ENCODE measurements at regions not wholly inside any gene's neighbourhood (a gene's known extent, or its start where the extent isn't known, plus 50 kb on each side); places are given as distances from the start of the nearest gene placed in this dataset.

DNA sequence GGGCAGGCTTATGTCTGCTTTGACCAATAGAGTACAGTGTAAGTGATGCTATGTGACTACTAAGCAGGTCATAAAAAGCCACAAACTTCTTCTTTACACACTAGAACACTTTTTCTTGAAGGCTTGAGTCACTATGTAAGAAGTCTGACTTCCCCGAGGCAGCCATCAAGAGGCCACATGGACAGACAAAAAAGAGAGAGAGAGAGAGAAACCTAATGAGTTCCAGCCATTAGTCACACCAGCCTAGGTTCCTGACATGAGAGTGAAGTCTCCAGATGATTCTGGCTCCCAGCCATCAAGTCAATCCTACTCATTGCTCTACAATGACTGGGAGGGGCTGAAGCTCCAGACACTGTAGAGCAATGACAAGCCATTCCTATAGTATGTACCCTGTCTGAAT lies 101.4 kb downstream of the LHX9 start:
- TF ChIP-seq, protein P1, sequence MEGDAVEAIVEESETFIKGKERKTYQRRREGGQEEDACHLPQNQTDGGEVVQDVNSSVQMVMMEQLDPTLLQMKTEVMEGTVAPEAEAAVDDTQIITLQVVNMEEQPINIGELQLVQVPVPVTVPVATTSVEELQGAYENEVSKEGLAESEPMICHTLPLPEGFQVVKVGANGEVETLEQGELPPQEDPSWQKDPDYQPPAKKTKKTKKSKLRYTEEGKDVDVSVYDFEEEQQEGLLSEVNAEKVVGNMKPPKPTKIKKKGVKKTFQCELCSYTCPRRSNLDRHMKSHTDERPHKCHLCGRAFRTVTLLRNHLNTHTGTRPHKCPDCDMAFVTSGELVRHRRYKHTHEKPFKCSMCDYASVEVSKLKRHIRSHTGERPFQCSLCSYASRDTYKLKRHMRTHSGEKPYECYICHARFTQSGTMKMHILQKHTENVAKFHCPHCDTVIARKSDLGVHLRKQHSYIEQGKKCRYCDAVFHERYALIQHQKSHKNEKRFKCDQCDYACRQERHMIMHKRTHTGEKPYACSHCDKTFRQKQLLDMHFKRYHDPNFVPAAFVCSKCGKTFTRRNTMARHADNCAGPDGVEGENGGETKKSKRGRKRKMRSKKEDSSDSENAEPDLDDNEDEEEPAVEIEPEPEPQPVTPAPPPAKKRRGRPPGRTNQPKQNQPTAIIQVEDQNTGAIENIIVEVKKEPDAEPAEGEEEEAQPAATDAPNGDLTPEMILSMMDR (IDR thresholded peaks at IDR 0.05), result no peak

DNA sequence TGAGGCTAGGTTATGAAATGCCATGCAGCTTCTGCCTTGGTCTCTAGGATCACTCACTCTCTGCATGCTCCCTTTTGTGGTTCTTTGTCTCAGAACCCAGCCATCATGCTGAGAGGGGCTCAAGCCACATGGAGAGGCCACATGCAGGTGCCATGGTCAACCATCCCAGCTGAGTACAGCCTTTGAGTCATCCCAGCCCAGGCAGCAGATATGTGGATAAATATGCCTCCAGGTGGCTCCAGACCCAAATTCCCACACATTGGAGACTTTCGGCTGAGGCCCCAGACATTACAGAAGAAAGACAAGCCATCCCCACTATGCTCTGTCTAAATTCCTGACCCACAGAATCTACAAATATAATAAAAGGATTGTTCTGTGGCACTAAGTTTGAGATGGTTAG lies 102.0 kb downstream of the LHX9 start:
- TF ChIP-seq, protein P1 (IDR thresholded peaks at IDR 0.05), result no peak

DNA sequence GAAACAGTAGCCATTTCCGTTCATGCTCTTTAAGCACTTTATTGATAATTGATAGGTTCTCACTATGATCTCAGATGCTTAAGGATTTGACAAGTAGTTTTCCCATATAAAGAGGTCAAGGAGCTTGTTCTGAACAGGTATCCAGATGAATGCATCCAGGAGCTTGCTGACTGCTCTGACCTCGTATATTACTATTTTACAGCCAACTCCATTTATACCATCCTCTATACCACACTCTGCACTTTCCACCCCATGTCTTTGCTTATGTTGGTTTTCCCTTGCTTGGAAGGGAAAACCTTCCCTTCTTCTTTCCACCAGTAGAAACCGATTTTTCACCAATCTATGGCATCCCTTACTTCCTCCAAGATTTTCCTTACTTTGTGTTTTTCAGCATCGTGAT lies 107.2 kb downstream of the LHX9 start:
- TF ChIP-seq, protein P1 (IDR thresholded peaks at IDR 0.05), result no peak

DNA sequence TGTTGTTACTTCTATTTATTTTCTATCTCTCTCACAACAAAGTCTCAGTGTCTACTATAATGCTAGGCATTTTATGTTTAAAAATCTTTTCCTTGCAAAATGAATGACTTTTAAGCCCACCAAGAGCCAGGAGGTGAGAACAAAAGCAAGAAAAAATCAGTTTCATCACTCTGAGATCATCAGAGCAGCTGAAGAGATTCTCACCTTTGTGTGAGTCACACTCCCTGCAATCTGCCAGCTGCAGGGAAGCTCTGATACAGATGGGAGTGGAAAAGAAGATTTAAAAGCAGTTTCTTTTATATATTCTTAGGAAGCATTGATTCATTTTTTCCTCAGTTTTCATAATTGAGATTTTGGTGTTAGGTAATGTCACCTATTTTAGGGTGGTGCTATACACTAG lies 107.6 kb downstream of the LHX9 start:
- TF ChIP-seq, protein P1 (IDR thresholded peaks at IDR 0.05), result no peak

DNA sequence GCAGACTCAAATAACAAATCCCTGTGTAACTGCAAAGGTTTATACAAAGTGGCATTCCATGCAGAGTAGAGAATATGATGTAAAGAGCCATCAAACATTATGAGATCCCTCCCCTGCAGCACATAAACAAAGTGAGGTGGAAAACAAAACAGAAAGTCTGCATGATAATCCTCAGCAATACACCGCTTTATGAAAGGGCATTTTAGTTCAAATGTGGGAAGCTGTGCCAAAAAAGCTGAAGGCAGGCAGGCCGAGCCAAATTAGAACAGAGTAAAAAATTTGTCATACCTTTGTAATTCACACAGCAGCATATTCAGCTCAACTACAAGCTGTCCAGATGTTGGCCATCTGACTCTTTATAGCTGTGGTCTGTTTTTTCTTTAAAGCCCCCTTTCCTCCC lies 113.5 kb downstream of the LHX9 start:
- TF ChIP-seq, protein P1 (IDR thresholded peaks at IDR 0.05), result no peak

DNA sequence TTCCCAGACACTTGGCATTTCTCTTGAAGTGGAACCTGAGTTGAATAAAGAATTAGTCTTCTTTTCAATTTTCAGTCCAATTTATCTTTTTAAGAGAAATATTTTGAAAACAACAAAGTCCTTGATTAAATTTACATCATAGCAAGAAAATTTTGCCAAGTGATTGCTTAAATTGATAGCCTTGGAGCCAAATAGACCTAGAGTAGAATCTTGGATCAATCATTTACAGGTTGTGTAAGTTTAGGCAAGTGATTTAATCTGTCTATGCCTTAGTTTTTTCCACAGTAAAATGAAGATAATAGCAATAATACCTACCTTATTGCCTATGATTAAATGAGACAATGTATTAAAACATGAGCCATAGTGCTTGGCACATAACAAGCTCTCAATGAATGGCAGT lies 113.9 kb downstream of the LHX9 start:
- TF ChIP-seq, protein P1 (IDR thresholded peaks at IDR 0.05), result no peak

DNA sequence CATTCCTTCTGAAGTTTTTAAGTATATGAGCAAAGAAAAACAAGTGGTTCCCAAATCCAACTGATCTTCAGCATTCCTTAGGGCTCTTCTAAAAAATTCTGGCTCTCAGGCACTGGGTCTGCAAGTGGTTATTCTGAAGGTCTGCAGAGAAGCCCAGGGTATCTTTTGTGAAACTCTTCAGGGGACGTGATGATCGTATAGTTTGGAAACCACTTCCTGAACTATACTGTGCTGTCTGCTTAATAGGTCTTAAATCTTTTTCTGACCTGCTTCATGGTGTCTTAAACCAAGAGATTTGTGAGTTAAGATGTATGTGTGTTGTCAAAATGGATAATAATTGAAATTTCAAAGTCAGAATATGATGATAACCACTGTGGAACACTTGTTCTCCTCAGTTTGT lies 115.5 kb downstream of the LHX9 start:
- TF ChIP-seq, protein P1 (IDR thresholded peaks at IDR 0.05), result no peak

DNA sequence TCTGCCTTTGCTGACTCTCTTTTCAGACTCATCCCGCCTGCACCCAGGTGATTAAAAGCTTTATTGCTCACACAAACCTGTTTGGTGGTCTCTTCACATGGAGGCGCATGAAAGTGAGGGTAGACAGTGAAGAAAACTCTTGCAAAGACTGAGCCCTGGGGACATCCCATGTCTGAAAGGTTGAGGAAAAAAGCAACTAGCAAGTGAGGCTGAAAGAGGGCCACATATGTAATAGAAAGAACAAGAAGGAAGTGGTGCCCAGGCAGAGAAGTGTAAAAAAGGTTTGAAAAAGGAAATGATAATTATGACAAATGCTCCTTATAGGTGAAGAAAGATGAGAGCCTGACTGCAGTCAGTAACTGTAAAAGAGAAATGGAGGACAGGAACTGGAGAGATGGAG lies 115.9 kb upstream of the NEK7 start:
- TF ChIP-seq, protein P1 (IDR thresholded peaks at IDR 0.05), result no peak

Measured in LNCAP (cell line).